ENCODE measurements at regions not wholly inside any gene's neighbourhood (a gene's known extent, or its start where the extent isn't known, plus 50 kb on each side); places are given as distances from the start of the nearest gene placed in this dataset.

DNA sequence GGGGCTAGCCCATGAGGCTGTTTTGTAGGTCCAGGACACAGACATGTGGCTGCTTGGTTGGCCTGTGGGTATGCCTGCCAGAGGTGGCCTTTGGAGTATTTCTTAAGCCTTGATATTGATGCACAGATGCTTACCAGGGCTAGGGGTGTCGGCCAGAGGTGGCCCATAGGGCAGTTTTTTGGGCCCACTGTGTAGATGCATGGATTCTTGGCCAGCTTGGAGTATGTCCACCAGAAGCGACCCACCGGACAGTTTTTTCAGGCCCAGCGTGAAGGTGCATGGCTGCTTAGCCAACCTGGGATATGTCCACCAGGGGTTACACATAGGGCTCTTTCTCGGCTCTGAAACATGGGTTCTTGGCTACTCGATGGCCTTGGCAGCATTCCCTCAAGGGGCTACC is 1199.1 kb downstream of the CNTNAP5 start:
- Histone ChIP-seq H3K4me3 (no peak overlapping the region), H3K27ac (no peak overlapping the region), H3K36me3 (no peaks in the 10 kb centered on the region), H3K4me1 (no peaks in the 10 kb centered on the region), H3K27me3 (no peaks in the 10 kb centered on the region), H3K9me3 (peaks cover 0 to 8% (median 1%) of the 10 kb centered on the region in 4 donors)
- no peak for DNase-seq
- WGBS, 2 donors = 90% methylated on average over 2 to 6 of the region's 6 CpGs
- no peak for ATAC-seq (ENCODE audit: low FRiP score in 2 of 2)
- TF ChIP-seq EP300 (IDR thresholded peaks at IDR 0.05) (no peak), POLR2AphosphoS5 (IDR thresholded peaks at IDR 0.05) (no peak)
- TF ChIP-seq, protein P1, sequence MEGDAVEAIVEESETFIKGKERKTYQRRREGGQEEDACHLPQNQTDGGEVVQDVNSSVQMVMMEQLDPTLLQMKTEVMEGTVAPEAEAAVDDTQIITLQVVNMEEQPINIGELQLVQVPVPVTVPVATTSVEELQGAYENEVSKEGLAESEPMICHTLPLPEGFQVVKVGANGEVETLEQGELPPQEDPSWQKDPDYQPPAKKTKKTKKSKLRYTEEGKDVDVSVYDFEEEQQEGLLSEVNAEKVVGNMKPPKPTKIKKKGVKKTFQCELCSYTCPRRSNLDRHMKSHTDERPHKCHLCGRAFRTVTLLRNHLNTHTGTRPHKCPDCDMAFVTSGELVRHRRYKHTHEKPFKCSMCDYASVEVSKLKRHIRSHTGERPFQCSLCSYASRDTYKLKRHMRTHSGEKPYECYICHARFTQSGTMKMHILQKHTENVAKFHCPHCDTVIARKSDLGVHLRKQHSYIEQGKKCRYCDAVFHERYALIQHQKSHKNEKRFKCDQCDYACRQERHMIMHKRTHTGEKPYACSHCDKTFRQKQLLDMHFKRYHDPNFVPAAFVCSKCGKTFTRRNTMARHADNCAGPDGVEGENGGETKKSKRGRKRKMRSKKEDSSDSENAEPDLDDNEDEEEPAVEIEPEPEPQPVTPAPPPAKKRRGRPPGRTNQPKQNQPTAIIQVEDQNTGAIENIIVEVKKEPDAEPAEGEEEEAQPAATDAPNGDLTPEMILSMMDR (IDR thresholded peaks at IDR 0.05) = no peak

GRCh38 chr2:125224830-125225229 is 1199.7 kb downstream of the CNTNAP5 start:
- Histone ChIP-seq H3K4me3 (no peak overlapping the region), H3K9me3 (peaks cover 0 to 8% (median 1%) of the 10 kb centered on the region in 4 donors), H3K4me1 (no peaks in the 10 kb centered on the region), H3K27ac (no peak overlapping the region), H3K27me3 (no peaks in the 10 kb centered on the region), H3K36me3 (no peaks in the 10 kb centered on the region)
- WGBS, 2 donors = 83 to 88% methylated on average over 3 of the region's 3 CpGs
- DNase-seq (no peak), ATAC-seq (ENCODE audit: low FRiP score in 2 of 2) (no peak)
- TF ChIP-seq POLR2AphosphoS5 (IDR thresholded peaks at IDR 0.05) (no peak), EP300 (IDR thresholded peaks at IDR 0.05) (no peak)
- TF ChIP-seq, protein P1 (IDR thresholded peaks at IDR 0.05) = no peak

GRCh38 chr2:125227843-125228392 is 1202.8 kb downstream of the CNTNAP5 start:
- H3K9me3 ChIP-seq = no peaks in the 10 kb centered on the region
- no peak overlapping the region for H3K27ac ChIP-seq
- WGBS, 2 donors = 77 to 82% methylated on average over 2 of the region's 2 CpGs
- DNase-seq (no peak), ATAC-seq (ENCODE audit: low FRiP score in 2 of 2) (no peak)
- H3K27me3 ChIP-seq = no peaks in the 10 kb centered on the region
- TF ChIP-seq POLR2A (IDR thresholded peaks at IDR 0.05) (no peak), POLR2AphosphoS5 (IDR thresholded peaks at IDR 0.05) (no peak), EP300 (IDR thresholded peaks at IDR 0.05) (no peak)
- TF ChIP-seq, protein P1 (IDR thresholded peaks at IDR 0.05) = no peak
- H3K4me3 ChIP-seq = no peak overlapping the region
- no peaks in the 10 kb centered on the region for H3K36me3 ChIP-seq
- no peaks in the 10 kb centered on the region for H3K4me1 ChIP-seq

GRCh38 chr2:125240870-125241269 is 1215.8 kb downstream of the CNTNAP5 start:
- no peaks in the 10 kb centered on the region for H3K9me3 ChIP-seq
- H3K27ac ChIP-seq = no peak overlapping the region
- WGBS, 2 donors = 89 to 92% methylated on average over 6 of the region's 6 CpGs
- H3K27me3 ChIP-seq = no peaks in the 10 kb centered on the region
- ATAC-seq (ENCODE audit: low FRiP score in 2 of 2) (no peak), DNase-seq (no peak)
- no peak for TF ChIP-seq EP300 (IDR thresholded peaks at IDR 0.05)
- no peak for TF ChIP-seq POLR2A (IDR thresholded peaks at IDR 0.05)
- no peak for TF ChIP-seq POLR2AphosphoS5 (IDR thresholded peaks at IDR 0.05)
- TF ChIP-seq, protein P1 (IDR thresholded peaks at IDR 0.05) = no peak
- H3K36me3 ChIP-seq = no peaks in the 10 kb centered on the region
- H3K4me1 ChIP-seq = no peaks in the 10 kb centered on the region
- H3K4me3 ChIP-seq = no peak overlapping the region

GRCh38 chr2:125243074-125243473 is 1218.0 kb downstream of the CNTNAP5 start:
- Histone ChIP-seq H3K36me3 (no peaks in the 10 kb centered on the region), H3K27me3 (no peaks in the 10 kb centered on the region), H3K27ac (no peak overlapping the region), H3K4me3 (no peak overlapping the region), H3K4me1 (no peaks in the 10 kb centered on the region), H3K9me3 (no peaks in the 10 kb centered on the region)
- WGBS, 2 donors = 88 to 92% methylated on average over 1 of the region's 1 CpG
- TF ChIP-seq EP300 (IDR thresholded peaks at IDR 0.05) = no peak
- TF ChIP-seq, protein P1 (IDR thresholded peaks at IDR 0.05) = no peak
- ATAC-seq (ENCODE audit: low FRiP score in 2 of 2) (no peak), DNase-seq (no peak)
